Caco-2 (cell line): ENCODE measurements at regions not wholly inside any gene's neighbourhood (a gene's known extent, or its start where the extent isn't known, plus 50 kb on each side); places are given as distances from the start of the nearest gene placed in this dataset.

Source experiments
- BruUV-seq: library from RNA; stranded (reverse); fragments of 400-500 nt; replicated peaks from 2 replicates; lab custom pipeline; 2021; lab: Mats Ljungman, UMichigan
- CTCF ChIA-PET: fragments of 300-600 bp; sonication (Branson Sonifier 250); formaldehyde crosslinking; loops from one replicate; lab custom pipeline; 2022; ENCODE audit warnings: antibody characterized with exemption; lab: Charles Lee
- POLR2A ChIA-PET: fragments of 300-600 bp; sonication (Branson Sonifier 250); formaldehyde crosslinking; loops from one replicate; lab custom pipeline; 2022; ENCODE audit warnings: antibody characterized with exemption; lab: Charles Lee
- DNase-seq, 2 experiments: peaks; one replicate each; pipeline versions ENCODE4 v3.0.0 to v3.0.0-alpha.2; 2020 to 2022
- H3K27me3 ChIP-seq: replicated peaks from 2 replicates; pipeline ENCODE4 v1.6.0; 2011; ENCODE audit warnings: low read length; ENCODE audit not compliant: control insufficient read depth, insufficient read depth
- H3K36me3 ChIP-seq: 2 replicates; pipeline ENCODE4 v1.5.1; 2011; ENCODE audit warnings: low read length; ENCODE audit not compliant: control insufficient read depth, insufficient read depth
- H3K4me1 ChIP-seq: fragments of 250-450 bp; sonication (Bioruptor Pico); 2 replicates; pipeline ENCODE4 v1.5.1; 2020; ENCODE audit warnings: mild to moderate bottlenecking
- H3K4me3 ChIP-seq: 2 replicates; pipeline ENCODE4 v1.5.1; 2011; ENCODE audit warnings: low read depth, mild to moderate bottlenecking, control low read depth, low read length
- H3K9me3 ChIP-seq: fragments of 250-450 bp; sonication (Bioruptor Pico); 2 replicates; pipeline ENCODE4 v1.5.1; 2020; ENCODE audit warnings: mild to moderate bottlenecking, moderate library complexity
- H3K27ac Mint-ChIP-seq: one replicate; pipeline ENCODE4 v1.8.0; 2022; ENCODE audit warnings: mixed read lengths; ENCODE audit not compliant: unreplicated experiment
- H3K27me3 Mint-ChIP-seq: one replicate; pipeline ENCODE4 v1.8.0; 2022; ENCODE audit warnings: mixed read lengths; ENCODE audit not compliant: insufficient read depth, unreplicated experiment
- H3K36me3 Mint-ChIP-seq: one replicate; pipeline ENCODE4 v1.8.0; 2022; ENCODE audit warnings: mild to moderate bottlenecking, mixed read lengths; ENCODE audit not compliant: insufficient read depth, unreplicated experiment
- H3K4me1 Mint-ChIP-seq: one replicate; pipeline ENCODE4 v1.8.0; 2022; ENCODE audit warnings: low read depth, mixed read lengths; ENCODE audit not compliant: unreplicated experiment
- H3K4me3 Mint-ChIP-seq: one replicate; pipeline ENCODE4 v1.8.0; 2022; ENCODE audit warnings: mild to moderate bottlenecking, moderate library complexity, mixed read lengths; ENCODE audit not compliant: unreplicated experiment
- H3K9me3 Mint-ChIP-seq: one replicate; pipeline ENCODE4 v1.8.0; 2022; ENCODE audit warnings: mixed read lengths; ENCODE audit not compliant: unreplicated experiment
- intact Hi-C: fragments of 100-400 bp; cut with micrococcal nuclease; formaldehyde crosslinking; loops from one replicate; pipeline ENCODE4 v1.10.0; 2022; ENCODE audit not compliant: unreplicated experiment
- TF ChIP-seq, protein P1 (sequence below), 2 experiments: fragments of 200-600 bp in 1 of 2; IDR thresholded peaks; 1 replicate in 1 of 2; 2 replicates in 1 of 2; pipeline versions ENCODE4 v1.5.1 to v1.8.0; 2011 to 2022; ENCODE audit warnings: antibody characterized with exemption in 1 of 2, control low read depth in 1 of 2, inconsistent platforms in 1 of 2, low read depth in 1 of 2, low read length in 1 of 2, mild to moderate bottlenecking in 1 of 2, moderate library complexity in 1 of 2; ENCODE audit not compliant: insufficient read depth in 1 of 2, severe bottlenecking in 1 of 2, unreplicated experiment in 1 of 2

DNA sequence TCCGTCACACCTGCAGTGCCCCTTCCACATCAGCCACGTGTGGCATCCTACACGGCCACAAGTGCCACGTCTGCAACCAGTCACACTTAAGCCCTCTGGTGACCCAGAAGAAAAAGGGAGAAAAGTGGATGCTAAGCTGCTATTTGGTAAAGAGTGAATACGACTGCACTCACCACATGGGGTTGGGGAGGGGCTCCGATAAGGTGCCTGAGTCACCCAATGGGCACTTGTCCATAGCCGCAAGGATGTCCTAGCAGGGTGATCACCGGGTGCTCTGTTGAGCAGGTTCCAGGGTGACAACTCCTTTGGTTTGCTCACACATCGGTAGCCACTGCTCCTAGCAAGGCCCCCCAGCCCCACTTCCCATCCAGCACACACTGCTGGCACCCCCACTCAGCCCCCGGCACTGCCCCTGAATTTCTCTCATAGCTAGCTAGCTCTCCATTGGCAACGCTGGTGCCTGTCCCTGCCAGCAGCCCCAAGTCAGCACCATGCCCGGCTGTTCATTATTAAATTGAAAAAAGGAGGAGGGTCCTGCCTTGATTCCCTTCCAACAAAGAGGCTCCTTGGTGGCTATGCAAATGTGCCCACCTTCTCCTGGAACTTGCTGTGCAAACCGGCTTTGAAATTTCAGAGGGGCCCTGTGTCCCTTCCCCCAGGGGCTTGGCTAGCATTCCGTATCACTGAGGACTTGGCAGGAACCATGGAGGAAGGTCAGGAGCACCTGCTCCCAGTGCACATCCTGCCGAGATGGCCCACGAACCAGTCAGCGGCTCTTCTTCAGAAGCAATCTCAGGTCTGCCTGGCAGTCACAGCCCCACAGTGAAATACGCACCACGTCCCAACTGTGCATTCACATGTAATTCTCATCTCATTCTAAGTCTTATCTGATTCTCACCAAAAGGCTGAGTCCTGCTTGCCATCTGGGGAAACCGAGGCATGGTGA is 227.7 kb upstream of the DIO3 start:
- Mint-ChIP-seq H3K9me3 (peaks cover 5% of the 10 kb centered on the region), H3K27ac (no peak overlapping the region), H3K4me3 (no peak overlapping the region), H3K36me3 (peaks cover 6% of the 10 kb centered on the region), H3K4me1 (peaks cover 8% of the 10 kb centered on the region), H3K27me3 (no peaks in the 10 kb centered on the region)
- ChIA-PET POLR2A (no interaction called here), CTCF (no interaction called here)
- TF ChIP-seq, protein P1, sequence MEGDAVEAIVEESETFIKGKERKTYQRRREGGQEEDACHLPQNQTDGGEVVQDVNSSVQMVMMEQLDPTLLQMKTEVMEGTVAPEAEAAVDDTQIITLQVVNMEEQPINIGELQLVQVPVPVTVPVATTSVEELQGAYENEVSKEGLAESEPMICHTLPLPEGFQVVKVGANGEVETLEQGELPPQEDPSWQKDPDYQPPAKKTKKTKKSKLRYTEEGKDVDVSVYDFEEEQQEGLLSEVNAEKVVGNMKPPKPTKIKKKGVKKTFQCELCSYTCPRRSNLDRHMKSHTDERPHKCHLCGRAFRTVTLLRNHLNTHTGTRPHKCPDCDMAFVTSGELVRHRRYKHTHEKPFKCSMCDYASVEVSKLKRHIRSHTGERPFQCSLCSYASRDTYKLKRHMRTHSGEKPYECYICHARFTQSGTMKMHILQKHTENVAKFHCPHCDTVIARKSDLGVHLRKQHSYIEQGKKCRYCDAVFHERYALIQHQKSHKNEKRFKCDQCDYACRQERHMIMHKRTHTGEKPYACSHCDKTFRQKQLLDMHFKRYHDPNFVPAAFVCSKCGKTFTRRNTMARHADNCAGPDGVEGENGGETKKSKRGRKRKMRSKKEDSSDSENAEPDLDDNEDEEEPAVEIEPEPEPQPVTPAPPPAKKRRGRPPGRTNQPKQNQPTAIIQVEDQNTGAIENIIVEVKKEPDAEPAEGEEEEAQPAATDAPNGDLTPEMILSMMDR (IDR thresholded peaks at IDR 0.05; ENCODE audit: insufficient read depth in 1 of 2, low read depth in 1 of 2, low read length in 1 of 2, severe bottlenecking in 1 of 2, unreplicated experiment in 1 of 2): no peak
- Histone ChIP-seq H3K36me3 (no peaks in the 10 kb centered on the region), H3K9me3 (0 out of 2 replicates have a peak, but pooled peaks cover 4% of the 10 kb centered on the region), H3K27me3 (no peaks in the 10 kb centered on the region), H3K4me3 (no peak overlapping the region), H3K4me1 (peaks cover 19% of the 10 kb centered on the region)
- intact Hi-C loops: no loop called here
- no peak for DNase-seq
- no TSS peak for BruUV-seq

DNA sequence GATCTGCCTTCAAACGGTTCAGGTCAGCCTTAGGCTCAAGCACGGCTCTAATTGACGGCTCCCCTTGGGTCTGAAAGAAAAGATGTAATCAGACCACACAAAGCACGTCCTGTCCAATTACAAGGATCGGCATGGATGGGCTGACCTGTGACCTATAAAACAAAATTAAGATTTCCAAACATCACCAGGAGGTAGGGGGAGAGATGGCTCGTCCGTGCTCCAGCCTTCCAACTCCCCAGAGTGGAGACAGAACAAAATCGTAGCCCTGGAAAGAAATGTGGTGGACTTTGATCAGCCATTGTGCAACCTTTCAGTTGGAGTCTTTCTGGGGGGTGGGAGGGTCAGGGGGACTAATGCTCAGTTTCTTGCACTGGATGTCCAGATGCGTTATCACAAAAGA is 226.6 kb upstream of the DIO3 start:
- no peaks in the 10 kb centered on the region for H3K27me3 ChIP-seq
- H3K36me3 ChIP-seq: no peaks in the 10 kb centered on the region
- no peak overlapping the region for H3K4me3 ChIP-seq
- CTCF ChIA-PET: no interaction called here
- H3K9me3 Mint-ChIP-seq: no peaks in the 10 kb centered on the region
- H3K27ac Mint-ChIP-seq: peak overlapping the region; percentile 78
- 0 out of 2 replicates have a peak, but pooled peaks cover 4% of the 10 kb centered on the region for H3K9me3 ChIP-seq
- POLR2A ChIA-PET: no interaction called here
- no peak for DNase-seq
- H3K4me1 ChIP-seq: peaks cover 19% of the 10 kb centered on the region
- BruUV-seq: no TSS peak
- H3K36me3 Mint-ChIP-seq: peaks cover 6% of the 10 kb centered on the region
- no peaks in the 10 kb centered on the region for H3K27me3 Mint-ChIP-seq
- H3K4me3 Mint-ChIP-seq: no peak overlapping the region
- H3K4me1 Mint-ChIP-seq: peaks cover 8% of the 10 kb centered on the region
- TF ChIP-seq, protein P1 (IDR thresholded peaks at IDR 0.05; ENCODE audit: insufficient read depth in 1 of 2, low read depth in 1 of 2, low read length in 1 of 2, severe bottlenecking in 1 of 2, unreplicated experiment in 1 of 2): no peak
- intact Hi-C loops: no loop called here

DNA sequence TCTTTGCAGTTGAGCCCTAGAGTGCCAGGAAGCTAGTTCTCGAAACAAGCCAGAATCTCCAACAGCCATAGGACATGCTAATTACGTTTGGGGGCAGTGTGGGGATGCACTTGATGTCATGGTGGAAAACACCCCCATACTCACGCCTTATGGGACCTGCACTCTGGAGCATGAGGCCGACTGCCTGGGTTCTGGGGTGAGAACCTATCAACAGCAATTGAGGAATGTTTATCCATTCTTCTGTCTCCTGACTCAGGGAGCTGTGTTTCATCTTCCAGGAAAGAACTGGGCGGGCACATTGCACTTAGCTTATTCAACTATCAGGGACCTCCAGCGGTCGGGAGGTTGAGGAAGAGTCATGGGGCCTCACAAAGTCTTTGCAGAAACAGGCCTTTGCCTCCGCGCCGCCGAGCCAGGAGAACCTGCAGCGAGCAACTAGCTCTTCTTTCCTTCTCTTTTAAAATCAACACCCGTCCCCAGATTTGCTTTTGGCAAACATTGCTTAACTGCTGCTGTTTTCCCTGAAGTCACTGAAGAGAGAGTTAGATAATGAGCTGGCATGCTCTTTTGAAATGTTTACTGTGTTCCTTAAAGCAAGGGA is 226.1 kb upstream of the DIO3 start:
- intact Hi-C loops: no loop called here

More for the DNA sequence above, 226.1 kb upstream of the DIO3 start:
- H3K4me1 Mint-ChIP-seq: peaks cover 8% of the 10 kb centered on the region
- peak overlapping the region; percentile 78 for H3K27ac Mint-ChIP-seq
- TF ChIP-seq, protein P1 (IDR thresholded peaks at IDR 0.05; ENCODE audit: insufficient read depth in 1 of 2, low read depth in 1 of 2, low read length in 1 of 2, severe bottlenecking in 1 of 2, unreplicated experiment in 1 of 2): no peak
- DNase-seq: peak in 1 of 2 experiments; percentile 32
- ChIA-PET CTCF (no interaction called here), POLR2A (no interaction called here)
- no peaks in the 10 kb centered on the region for H3K9me3 Mint-ChIP-seq
- Histone ChIP-seq H3K9me3 (0 out of 2 replicates have a peak, but pooled peaks cover 3% of the 10 kb centered on the region), H3K4me3 (no peak overlapping the region), H3K27me3 (no peaks in the 10 kb centered on the region), H3K4me1 (peaks cover 19% of the 10 kb centered on the region), H3K36me3 (no peaks in the 10 kb centered on the region)
- H3K27me3 Mint-ChIP-seq: no peaks in the 10 kb centered on the region
- peaks cover 6% of the 10 kb centered on the region for H3K36me3 Mint-ChIP-seq
- H3K4me3 Mint-ChIP-seq: peak overlapping the region; percentile 58
- no TSS peak for BruUV-seq
